Mucosa of descending colon (tissue), 3 donors: ENCODE measurements at regions not wholly inside any gene's neighbourhood (a gene's known extent, or its start where the extent isn't known, plus 50 kb on each side); places are given as distances from the start of the nearest gene placed in this dataset.

Experiments used
- ATAC-seq: fragments of 200-7000 bp; cut with Tn5 transposase; one replicate; pipeline ENCODE4 v1.9.1; 2020; ENCODE audit warnings: mild to moderate bottlenecking, moderate library complexity
- DNase-seq, 3 donors: peaks; one replicate each; pipeline ENCODE4 v3.0.0-alpha.2; 2020
- H3K36me3 ChIP-seq: fragments of 200-600 bp; one replicate; pipeline ENCODE4 v1.8.0; 2021; ENCODE audit warnings: low read depth, mild to moderate bottlenecking
- H3K4me1 ChIP-seq: fragments of 200-600 bp; one replicate; pipeline ENCODE4 v1.8.0; 2021; ENCODE audit warnings: low read depth, mild to moderate bottlenecking
- H3K4me3 ChIP-seq: fragments of 200-600 bp; one replicate; pipeline ENCODE4 v1.8.0; 2021; ENCODE audit warnings: mild to moderate bottlenecking
- H3K9me3 ChIP-seq: fragments of 200-600 bp; one replicate; pipeline ENCODE4 v1.8.0; 2021; ENCODE audit warnings: mild to moderate bottlenecking
- CTCF ChIP-seq: fragments of 200-600 bp; IDR thresholded peaks from one replicate; pipeline ENCODE4 v1.8.0; 2022; ENCODE audit warnings: antibody characterized with exemption, mild to moderate bottlenecking
- intact Hi-C, 2 donors: fragments of 100-400 bp; cut with DNase I in 1 of 2; cut with micrococcal nuclease in 1 of 2; formaldehyde crosslinking; loops; one replicate each; pipeline versions ENCODE4 v1.11.0 to v1.11.1; 2022; cut with DNase I, micrococcal nuclease
- donor health status: DM: no; HTN: no; CAD: no; lungs with moderate emphysema.
- donor health status: DM: no; HTN: no; CAD: no.
- donor health status: DM: no; HTN: yes; CAD: no.

GRCh38 chr2:122858075-122858702, 1102.7 kb downstream of the TSN start:
- no peaks in the 10 kb centered on the region for H3K9me3 ChIP-seq

GRCh38 chr2:122858813-122859212, 1103.4 kb downstream of the TSN start:
- Histone ChIP-seq H3K4me3 (no peak overlapping the region), H3K9me3 (no peaks in the 10 kb centered on the region), H3K36me3 (no peaks in the 10 kb centered on the region), H3K4me1 (no peaks in the 10 kb centered on the region)
- no peak for DNase-seq
- ATAC-seq, result no peak
- intact Hi-C loops, result no loop called here
- no peak for TF ChIP-seq CTCF

More at GRCh38 chr2:122858075-122858702, 1102.7 kb downstream of the TSN start:
- no peak for ATAC-seq
- Histone ChIP-seq H3K4me1 (no peaks in the 10 kb centered on the region), H3K36me3 (no peaks in the 10 kb centered on the region), H3K4me3 (no peak overlapping the region)
- no peak for DNase-seq
- intact Hi-C loops, result no loop called here
- no peak for TF ChIP-seq CTCF

GRCh38 chr2:122859260-122859659, 1103.8 kb downstream of the TSN start:
- H3K4me1 ChIP-seq, result no peaks in the 10 kb centered on the region
- DNase-seq (no peak), ATAC-seq (no peak)
- H3K4me3 ChIP-seq, result no peak overlapping the region
- intact Hi-C loops, result no loop called here
- H3K36me3 ChIP-seq, result no peaks in the 10 kb centered on the region
- H3K9me3 ChIP-seq, result no peaks in the 10 kb centered on the region
- TF ChIP-seq CTCF, result no peak

DNA sequence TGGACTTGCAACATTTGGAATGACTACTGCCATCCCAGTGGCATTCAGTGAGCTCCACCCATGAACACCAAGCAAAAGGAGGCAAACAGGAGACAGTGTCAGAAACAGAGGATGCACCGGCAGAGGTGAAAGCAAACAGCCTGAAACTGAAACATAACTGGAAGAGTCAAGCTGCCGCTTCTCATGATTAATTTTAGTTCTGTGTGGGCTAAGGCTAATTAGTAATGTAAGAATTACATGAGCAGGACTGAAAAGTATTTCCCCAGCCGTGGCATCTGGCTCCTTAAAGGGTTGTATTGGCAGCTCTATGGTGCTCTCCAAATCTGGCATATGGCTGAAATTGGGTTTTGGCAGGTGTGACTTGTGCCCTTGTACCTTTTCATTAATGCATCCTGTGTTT, 1108.1 kb downstream of the TSN start:
- ATAC-seq (no peak), DNase-seq (no peak)
- no peaks in the 10 kb centered on the region for H3K4me1 ChIP-seq
- no peaks in the 10 kb centered on the region for H3K9me3 ChIP-seq
- intact Hi-C loops, result no loop called here
- H3K4me3 ChIP-seq, result no peak overlapping the region
- no peak for TF ChIP-seq CTCF
- H3K36me3 ChIP-seq, result no peaks in the 10 kb centered on the region

DNA sequence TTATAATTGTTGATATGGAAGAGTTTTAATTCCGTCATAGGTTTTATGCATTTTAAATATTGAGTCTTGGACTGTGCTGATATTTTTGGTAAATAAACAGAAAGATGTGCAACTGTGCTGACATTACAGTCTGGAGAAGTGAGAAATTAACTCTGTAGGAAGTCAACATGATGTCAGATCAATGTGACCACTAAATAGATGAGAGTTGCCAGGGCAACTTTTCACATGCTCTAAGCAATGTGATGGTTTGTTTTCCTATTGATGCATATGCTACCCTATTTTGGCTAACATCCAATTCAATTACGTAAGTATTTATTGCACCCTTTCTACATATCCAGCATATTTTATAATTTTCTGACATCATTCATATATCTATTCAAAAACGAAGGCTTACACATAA, 1109.3 kb downstream of the TSN start:
- intact Hi-C loops, result no loop called here
- DNase-seq (no peak), ATAC-seq (no peak)
- no peaks in the 10 kb centered on the region for H3K4me1 ChIP-seq
- no peak for TF ChIP-seq CTCF
- H3K4me3 ChIP-seq, result no peak overlapping the region
- no peaks in the 10 kb centered on the region for H3K36me3 ChIP-seq
- H3K9me3 ChIP-seq, result no peaks in the 10 kb centered on the region

- Histone ChIP-seq H3K4me3 (no peak overlapping the region), H3K36me3 (no peaks in the 10 kb centered on the region), H3K9me3 (no peaks in the 10 kb centered on the region), H3K4me1 (no peaks in the 10 kb centered on the region)
- DNase-seq, result no peak
- intact Hi-C loops, result no loop called here
- no peak for ATAC-seq
- TF ChIP-seq CTCF, result no peak
Measured at GRCh38 chr2:122866095-122866494, 1110.6 kb downstream of the TSN start.
